Loucy (cell line): ENCODE measurements at regions not wholly inside any gene's neighbourhood (a gene's known extent, or its start where the extent isn't known, plus 50 kb on each side); places are given as distances from the start of the nearest gene placed in this dataset.

ENCODE experiments used
- H2AFZ ChIP-seq: fragments of 200-600 bp; sonication (generic); 2 replicates; pipeline ENCODE4 v1.6.0; 2016; ENCODE audit warnings: antibody characterized with exemption, mild to moderate bottlenecking, low read length, moderate library complexity
- H3F3A ChIP-seq: fragments of 200-600 bp; 2 replicates; pipeline ENCODE4 v1.6.0; 2016; ENCODE audit warnings: antibody characterized with exemption, low read depth, mild to moderate bottlenecking
- H3K27me3 ChIP-seq: fragments of 200-600 bp; sonication (generic); 2 replicates; pipeline ENCODE4 v1.6.1; 2014; ENCODE audit warnings: low read length, mild to moderate bottlenecking; ENCODE audit not compliant: insufficient read depth, poor library complexity, severe bottlenecking
- H3K36me3 ChIP-seq: fragments of 200-600 bp; sonication (generic); 2 replicates; pipeline ENCODE4 v1.6.1; 2016; ENCODE audit warnings: low read length; ENCODE audit not compliant: insufficient read depth
- H3K4me1 ChIP-seq: fragments of 200-600 bp; sonication (generic); 2 replicates; pipeline ENCODE4 v1.5.1; 2014; ENCODE audit warnings: low read length, mild to moderate bottlenecking; ENCODE audit not compliant: insufficient read depth, poor library complexity, severe bottlenecking
- H3K4me2 ChIP-seq: fragments of 200-600 bp; sonication (generic); 2 replicates; pipeline ENCODE4 v1.6.0; 2014; ENCODE audit warnings: antibody characterized with exemption, low read length, low read depth, mild to moderate bottlenecking; ENCODE audit not compliant: poor library complexity, severe bottlenecking
- H3K4me3 ChIP-seq: fragments of 200-600 bp; sonication (generic); 2 replicates; pipeline ENCODE4 v1.5.1; 2014; ENCODE audit warnings: low read length, mild to moderate bottlenecking, mixed read lengths; ENCODE audit not compliant: poor library complexity, severe bottlenecking
- H3K79me2 ChIP-seq: fragments of 200-600 bp; sonication (generic); 2 replicates; pipeline ENCODE4 v1.6.1; 2014; ENCODE audit warnings: low read length; ENCODE audit not compliant: insufficient read depth
- H3K9ac ChIP-seq: fragments of 200-600 bp; sonication (generic); 2 replicates; pipeline ENCODE4 v1.6.0; 2014; ENCODE audit warnings: mild to moderate bottlenecking, low read depth, low read length, moderate library complexity; ENCODE audit not compliant: poor library complexity, severe bottlenecking
- H3K9me2 ChIP-seq: fragments of 200-600 bp; sonication (generic); replicated peaks from 2 replicates; pipeline ENCODE4 v1.6.1; 2016; ENCODE audit warnings: low read depth, low read length, mixed read lengths
- H3K9me3 ChIP-seq: fragments of 200-600 bp; sonication (generic); 2 replicates; pipeline ENCODE4 v1.6.1; 2014; ENCODE audit warnings: mild to moderate bottlenecking, antibody characterized with exemption, low read length, low read depth; ENCODE audit not compliant: insufficient read depth
- H4K20me1 ChIP-seq: fragments of 200-600 bp; sonication (generic); 2 replicates; pipeline ENCODE4 v1.6.0; 2014; ENCODE audit warnings: antibody characterized with exemption, low read length, mild to moderate bottlenecking; ENCODE audit not compliant: insufficient read depth, poor library complexity, severe bottlenecking
- CTCF ChIP-seq: fragments of 200-600 bp; sonication (generic); conservative IDR thresholded peaks from 2 replicates; pipeline ENCODE4 v1.5.1; 2014; ENCODE audit warnings: mild to moderate bottlenecking, antibody characterized with exemption, low read length
- EZH2phosphoT487 ChIP-seq: fragments of 200-600 bp; IDR thresholded peaks from 2 replicates; pipeline ENCODE4 v1.6.1; 2018; ENCODE audit warnings: antibody characterized with exemption, mild to moderate bottlenecking, moderate library complexity, borderline replicate concordance

- H2AFZ ChIP-seq: no peak overlapping the region
- TF ChIP-seq EZH2phosphoT487: no peak
- TF ChIP-seq CTCF: no peak
- H3K36me3 ChIP-seq: no peaks in the 10 kb centered on the region
- no peaks in the 10 kb centered on the region for H3K9me2 ChIP-seq
- no peak overlapping the region for H3K4me3 ChIP-seq
- no peaks in the 10 kb centered on the region for H3K27me3 ChIP-seq
- H3K79me2 ChIP-seq: no peaks in the 10 kb centered on the region
- no peaks in the 10 kb centered on the region for H3K9me3 ChIP-seq
- peaks cover 18% of the 10 kb centered on the region for H3K4me1 ChIP-seq
- no peak overlapping the region for H3K9ac ChIP-seq
- H4K20me1 ChIP-seq: no peaks in the 10 kb centered on the region
- H3K4me2 ChIP-seq: no peak overlapping the region
- H3F3A ChIP-seq: no peaks in the 10 kb centered on the region
These were observed 179.0 kb downstream of the BCAS1 start for GRCh38 chr20:53891306-53891894.

- no peaks in the 10 kb centered on the region for H3K27me3 ChIP-seq
- no peaks in the 10 kb centered on the region for H3K79me2 ChIP-seq
- TF ChIP-seq EZH2phosphoT487: no peak
- TF ChIP-seq CTCF: no peak
- no peaks in the 10 kb centered on the region for H3F3A ChIP-seq
- no peak overlapping the region for H3K9ac ChIP-seq
- H3K4me3 ChIP-seq: no peak overlapping the region
- H3K4me1 ChIP-seq: peaks cover 18% of the 10 kb centered on the region
- H2AFZ ChIP-seq: no peak overlapping the region
- H3K36me3 ChIP-seq: no peaks in the 10 kb centered on the region
- no peak overlapping the region for H3K4me2 ChIP-seq
- H4K20me1 ChIP-seq: no peaks in the 10 kb centered on the region
- H3K9me3 ChIP-seq: no peaks in the 10 kb centered on the region
- H3K9me2 ChIP-seq: no peaks in the 10 kb centered on the region
These were observed 179.7 kb downstream of the BCAS1 start for GRCh38 chr20:53890443-53891305.

- Histone ChIP-seq H3F3A (no peaks in the 10 kb centered on the region), H3K79me2 (no peaks in the 10 kb centered on the region), H3K4me3 (no peak overlapping the region), H3K9me3 (no peaks in the 10 kb centered on the region), H3K9me2 (no peaks in the 10 kb centered on the region), H3K27me3 (no peaks in the 10 kb centered on the region), H3K4me2 (no peak overlapping the region), H3K9ac (no peak overlapping the region), H3K4me1 (peaks cover 26% of the 10 kb centered on the region), H3K36me3 (no peaks in the 10 kb centered on the region), H2AFZ (no peak overlapping the region), H4K20me1 (no peaks in the 10 kb centered on the region)
- TF ChIP-seq EZH2phosphoT487 (no peak), CTCF (no peak)
These were observed 180.8 kb downstream of the BCAS1 start for GRCh38 chr20:53889411-53890148.
